BE2C (cell line): ENCODE measurements at regions not wholly inside any gene's neighbourhood (a gene's known extent, or its start where the extent isn't known, plus 50 kb on each side); places are given as distances from the start of the nearest gene placed in this dataset.
"Not testable (repeated sequence)": the region's sequence is repeated elsewhere in the genome, so short reads cannot be mapped to it uniquely, and the experiment has no call there.

Source experiments
- DNase-seq: peaks from one replicate; pipeline ENCODE4 v3.0.0-alpha.2; 2020
- H3K27me3 ChIP-seq: fragments of 250-450 bp; sonication (Bioruptor Pico); 2 replicates; pipeline ENCODE4 v1.5.1; 2020; ENCODE audit warnings: mild to moderate bottlenecking
- H3K36me3 ChIP-seq: fragments of 250-450 bp; sonication (Bioruptor Pico); 2 replicates; pipeline ENCODE4 v1.5.1; 2020; ENCODE audit warnings: mild to moderate bottlenecking
- H3K4me1 ChIP-seq: fragments of 250-450 bp; sonication (Bioruptor Pico); 2 replicates; pipeline ENCODE4 v1.5.1; 2020
- H3K4me3 ChIP-seq: 2 replicates; pipeline ENCODE4 v1.5.1; 2011; ENCODE audit warnings: low read depth, low read length
- H3K9me3 ChIP-seq: fragments of 250-450 bp; sonication (Bioruptor Pico); 2 replicates; pipeline ENCODE4 v1.5.1; 2020
- TF ChIP-seq, protein P1 (sequence below): IDR thresholded peaks from 2 replicates; pipeline ENCODE4 v1.5.1; 2012; ENCODE audit warnings: mild to moderate bottlenecking, low read depth, low read length

DNA sequence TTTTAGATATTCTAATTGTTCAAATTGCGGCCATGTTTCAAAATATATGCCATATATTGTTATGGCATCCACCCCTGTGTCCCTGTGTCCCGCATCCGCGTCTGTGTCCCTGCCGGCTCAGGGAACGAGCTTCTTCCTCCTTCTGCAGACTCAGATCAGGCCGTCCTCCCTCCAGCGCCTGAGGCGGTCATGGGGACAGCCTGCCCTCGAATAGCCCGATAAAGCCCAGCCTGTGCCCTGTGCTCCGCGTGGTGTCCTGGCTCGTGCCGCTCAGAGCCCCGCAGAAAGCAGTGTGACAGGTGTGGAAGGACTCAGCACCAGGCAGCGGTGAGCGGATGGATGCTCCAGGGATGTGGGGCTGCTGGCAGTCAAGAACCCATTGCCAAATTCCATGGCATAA lies 663.4 kb upstream of the DEFB115 start:
- Histone ChIP-seq H3K27me3 (no peaks in the 10 kb centered on the region), H3K4me1 (no peaks in the 10 kb centered on the region), H3K9me3 (no peaks in the 10 kb centered on the region), H3K4me3 (no peak overlapping the region), H3K36me3 (no peaks in the 10 kb centered on the region)
- TF ChIP-seq, protein P1, sequence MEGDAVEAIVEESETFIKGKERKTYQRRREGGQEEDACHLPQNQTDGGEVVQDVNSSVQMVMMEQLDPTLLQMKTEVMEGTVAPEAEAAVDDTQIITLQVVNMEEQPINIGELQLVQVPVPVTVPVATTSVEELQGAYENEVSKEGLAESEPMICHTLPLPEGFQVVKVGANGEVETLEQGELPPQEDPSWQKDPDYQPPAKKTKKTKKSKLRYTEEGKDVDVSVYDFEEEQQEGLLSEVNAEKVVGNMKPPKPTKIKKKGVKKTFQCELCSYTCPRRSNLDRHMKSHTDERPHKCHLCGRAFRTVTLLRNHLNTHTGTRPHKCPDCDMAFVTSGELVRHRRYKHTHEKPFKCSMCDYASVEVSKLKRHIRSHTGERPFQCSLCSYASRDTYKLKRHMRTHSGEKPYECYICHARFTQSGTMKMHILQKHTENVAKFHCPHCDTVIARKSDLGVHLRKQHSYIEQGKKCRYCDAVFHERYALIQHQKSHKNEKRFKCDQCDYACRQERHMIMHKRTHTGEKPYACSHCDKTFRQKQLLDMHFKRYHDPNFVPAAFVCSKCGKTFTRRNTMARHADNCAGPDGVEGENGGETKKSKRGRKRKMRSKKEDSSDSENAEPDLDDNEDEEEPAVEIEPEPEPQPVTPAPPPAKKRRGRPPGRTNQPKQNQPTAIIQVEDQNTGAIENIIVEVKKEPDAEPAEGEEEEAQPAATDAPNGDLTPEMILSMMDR: no peak
- no peak for DNase-seq

DNA sequence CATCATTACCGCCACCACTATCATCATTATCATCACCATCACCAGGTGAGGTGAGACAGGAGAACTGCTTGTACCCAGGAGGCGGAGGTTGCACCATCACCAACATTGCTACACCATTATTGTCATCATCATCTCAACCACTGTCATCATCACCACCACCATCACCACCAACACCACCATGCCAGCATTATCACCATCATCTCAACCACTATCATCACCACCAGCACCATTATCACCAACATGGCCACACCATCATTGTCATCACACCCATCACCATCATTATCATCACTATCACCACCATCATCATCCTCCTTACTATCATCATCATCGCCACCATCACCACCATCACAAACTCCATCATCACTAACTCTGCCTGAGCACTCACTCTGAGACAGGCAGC lies 661.8 kb upstream of the DEFB115 start:
- TF ChIP-seq, protein P1: no peak
- no peak for DNase-seq
- Histone ChIP-seq H3K4me1 (no peaks in the 10 kb centered on the region), H3K9me3 (no peaks in the 10 kb centered on the region), H3K4me3 (no peak overlapping the region), H3K36me3 (no peaks in the 10 kb centered on the region), H3K27me3 (no peaks in the 10 kb centered on the region)

DNA sequence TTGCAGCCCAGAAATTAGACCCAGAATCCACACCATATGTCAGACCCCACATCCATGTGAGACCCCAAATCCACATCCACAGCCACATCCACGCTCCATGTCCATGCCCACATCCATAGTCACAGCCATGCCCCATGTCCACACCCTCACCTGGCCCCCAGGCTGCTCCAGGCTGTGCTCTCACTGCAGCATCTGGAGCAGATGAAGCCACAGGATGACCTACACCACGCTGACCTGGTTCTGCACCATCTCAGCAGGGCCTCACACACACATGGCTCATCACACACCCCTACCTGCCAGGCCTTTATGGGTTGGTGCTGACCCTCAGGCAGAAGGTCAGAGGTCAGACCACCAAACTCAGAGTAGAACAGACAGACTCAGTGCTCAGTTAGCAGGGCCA lies 660.0 kb upstream of the DEFB115 start:
- H3K4me3 ChIP-seq, H3K4me1 ChIP-seq, DNase-seq, H3K9me3 ChIP-seq, H3K27me3 ChIP-seq, H3K36me3 ChIP-seq: not testable (repeated sequence)

DNA sequence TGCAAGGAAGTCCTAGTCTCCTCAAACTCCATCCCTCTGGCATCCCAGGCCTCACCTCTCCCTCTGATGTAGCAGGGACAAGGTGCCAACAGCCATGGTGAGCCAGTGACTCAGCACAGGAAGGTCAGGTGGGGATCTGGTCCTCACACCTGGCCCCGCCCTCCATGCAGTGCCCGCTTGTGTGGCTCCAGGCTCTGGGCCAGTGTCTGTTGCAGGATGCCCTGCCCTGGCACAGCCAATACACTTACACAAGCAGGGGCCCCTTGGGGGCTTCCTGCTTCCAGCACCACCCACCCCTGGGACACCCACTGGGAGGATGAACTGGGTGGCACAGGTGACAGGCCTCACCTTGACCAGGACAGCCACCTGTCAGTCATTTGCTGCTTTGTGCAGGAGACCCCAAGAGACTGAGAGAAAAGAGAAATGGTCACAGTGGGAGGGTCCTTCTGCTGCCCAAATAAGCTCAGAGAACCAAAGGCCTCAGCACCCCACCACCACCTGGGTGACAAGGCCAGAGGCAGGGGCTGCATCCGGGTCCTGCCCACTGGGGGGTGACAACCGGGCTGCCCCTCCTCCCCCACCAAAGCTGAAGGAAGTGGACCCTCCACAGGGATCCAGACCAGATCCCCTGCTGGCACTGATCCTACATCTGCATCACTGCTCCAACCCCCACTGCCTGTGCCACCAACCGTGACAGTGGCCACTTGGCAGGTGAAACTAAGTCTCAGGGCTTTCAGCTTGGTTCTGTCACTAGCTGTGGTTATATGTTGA lies 658.8 kb upstream of the DEFB115 start:
- no peaks in the 10 kb centered on the region for H3K9me3 ChIP-seq
- TF ChIP-seq, protein P1: no peak
- H3K4me3 ChIP-seq: no peak overlapping the region
- H3K36me3 ChIP-seq: no peaks in the 10 kb centered on the region
- no peaks in the 10 kb centered on the region for H3K4me1 ChIP-seq
- DNase-seq: no peak
- H3K27me3 ChIP-seq: no peaks in the 10 kb centered on the region

DNA sequence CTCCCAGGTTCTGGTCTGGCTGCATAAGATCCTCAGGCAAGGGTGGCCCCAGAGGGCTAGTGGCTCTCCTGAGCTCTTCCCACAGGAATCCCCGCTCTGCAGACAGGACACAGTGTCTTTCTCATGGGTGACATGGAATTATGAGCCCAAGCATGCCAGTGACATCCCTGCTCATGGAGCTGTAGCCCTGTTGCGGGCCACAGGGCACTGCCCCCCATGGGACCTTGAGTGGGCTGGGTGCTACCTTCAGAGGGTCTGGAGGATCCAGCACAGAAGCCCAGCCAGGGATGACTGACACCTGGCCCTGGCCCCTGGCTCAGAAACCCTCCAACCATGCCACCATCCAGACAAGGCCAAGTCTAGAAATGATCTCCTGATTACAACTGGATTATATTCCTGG lies 657.5 kb upstream of the DEFB115 start:
- H3K4me1 ChIP-seq: no peaks in the 10 kb centered on the region
- TF ChIP-seq, protein P1: no peak
- no peaks in the 10 kb centered on the region for H3K27me3 ChIP-seq
- no peaks in the 10 kb centered on the region for H3K36me3 ChIP-seq
- no peaks in the 10 kb centered on the region for H3K9me3 ChIP-seq
- H3K4me3 ChIP-seq: no peak overlapping the region
- DNase-seq: no peak

DNA sequence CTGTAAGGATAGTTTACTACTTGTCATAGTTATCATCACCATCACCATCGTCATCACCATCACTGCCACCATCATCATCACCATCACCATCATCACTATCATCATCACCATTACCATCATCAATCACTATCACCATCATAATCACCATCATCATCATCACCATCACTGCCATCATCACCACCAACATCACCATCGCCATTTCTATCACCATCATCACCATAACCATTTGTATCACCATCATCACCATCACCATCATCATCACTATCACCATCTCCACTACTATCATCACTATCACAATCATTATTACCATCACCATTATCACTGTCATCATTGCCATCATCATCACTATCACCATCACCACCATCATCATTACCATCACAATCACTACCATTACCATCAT lies 655.5 kb upstream of the DEFB115 start:
- Histone ChIP-seq H3K36me3 (no peaks in the 10 kb centered on the region), H3K27me3 (no peaks in the 10 kb centered on the region), H3K9me3 (no peaks in the 10 kb centered on the region), H3K4me1 (no peaks in the 10 kb centered on the region), H3K4me3 (no peak overlapping the region)
- TF ChIP-seq, protein P1: no peak
- DNase-seq: no peak
